A549 (cell line): ENCODE measurements at regions not wholly inside any gene's neighbourhood (a gene's known extent, or its start where the extent isn't known, plus 50 kb on each side); places are given as distances from the start of the nearest gene placed in this dataset.

ENCODE experiments used
- ATAC-seq, 2 experiments: fragments of 200-7000 bp in 1 of 2; fragments of >200 bp in 1 of 2; cut with Nextera tagmentation in 1 of 2; cut with Tn5 transposase in 1 of 2; 3 replicates each; pipeline versions ENCODE4 v1.8.0 to v1.9.1; 2018 to 2020; ENCODE audit warnings: mild to moderate bottlenecking in 1 of 2, moderate library complexity in 1 of 2
- CTCF ChIA-PET: fragments of 300-600 bp; sonication (Branson Sonifier 250); formaldehyde crosslinking; extraction: SDS; loops from one replicate; lab custom pipeline; 2021; ENCODE audit warnings: antibody characterized with exemption, inconsistent platforms; lab: Yijun Ruan, JAX
- POLR2A ChIA-PET: fragments of 350-600 bp; formaldehyde crosslinking; extraction: SDS; loops from one replicate; lab custom pipeline; 2021; ENCODE audit warnings: antibody characterized with exemption, inconsistent platforms; lab: Yijun Ruan, JAX
- DNase-seq, 2 experiments: peaks; one replicate each; pipeline versions ENCODE4 v3.0.0 to v3.0.0-alpha.2; 2011 to 2016; ENCODE audit warnings: low read depth in 1 of 2, low spot score in 1 of 2
- FAIRE-seq: peaks from 2 replicates; lab custom pipeline; 2011; peaks lifted over from hg19 to GRCh38; lab: Jason Lieb, UNC
- H3K27ac ChIP-seq, 2 experiments: fragments of >200 bp; sonication (Bioruptor Twin); formaldehyde crosslinking; 3 replicates each; pipeline ENCODE4 v1.5.1; 2016 to 2017
- H3K4me1 ChIP-seq: fragments of >200 bp; sonication (Bioruptor Twin); formaldehyde crosslinking; 3 replicates; pipeline ENCODE4 v1.6.1; 2016
- H3K4me2 ChIP-seq: fragments of >200 bp; sonication (Bioruptor Twin); formaldehyde crosslinking; 3 replicates; pipeline ENCODE4 v1.6.1; 2016
- H3K4me3 ChIP-seq: fragments of >200 bp; sonication (Bioruptor Twin); formaldehyde crosslinking; 3 replicates; pipeline ENCODE4 v1.5.1; 2016
- H3K9me3 ChIP-seq: fragments of >200 bp; sonication (Bioruptor Twin); formaldehyde crosslinking; 3 replicates; pipeline ENCODE4 v1.6.1; 2016
- BCL3 ChIP-seq: fragments of >200 bp; sonication (Bioruptor Twin); formaldehyde crosslinking; IDR thresholded peaks from 3 replicates; pipeline ENCODE4 v1.6.1; 2016
- CEBPB ChIP-seq, 2 experiments: fragments of >200 bp in 1 of 2; sonication (Bioruptor Twin) in 1 of 2; formaldehyde crosslinking in 1 of 2; IDR thresholded peaks; 2 replicates each; pipeline ENCODE4 v1.6.1; 2012 to 2016
- EHF ChIP-seq: fragments of 250-450 bp; sonication (Bioruptor Pico); IDR thresholded peaks from 2 replicates; pipeline ENCODE4 v1.5.0; 2020; ENCODE audit warnings: mild to moderate bottlenecking
- EHMT2 ChIP-seq: fragments of 200-600 bp; sonication (generic); IDR thresholded peaks from 2 replicates; pipeline ENCODE4 v1.6.1; 2016; ENCODE audit warnings: antibody characterized with exemption, low read depth, mild to moderate bottlenecking, moderate library complexity
- ESRRA ChIP-seq: fragments of 150-350 bp; IDR thresholded peaks from 2 replicates; pipeline ENCODE4 v1.6.1; 2014; ENCODE audit warnings: mild to moderate bottlenecking, low read length, borderline replicate concordance
- FOSL2 ChIP-seq, 2 experiments: fragments of 450-650 bp in 1 of 2; fragments of >200 bp in 1 of 2; sonication (Bioruptor Twin) in 1 of 2; formaldehyde crosslinking; IDR thresholded peaks; 2 replicates each; pipeline versions ENCODE4 v1.5.0 to v1.6.1; 2016 to 2020; ENCODE audit warnings: mild to moderate bottlenecking in 1 of 2, moderate library complexity in 1 of 2
- FOXS1 ChIP-seq: fragments of 250-450 bp; sonication (Bioruptor Pico); IDR thresholded peaks from 2 replicates; pipeline ENCODE4 v1.5.0; 2020; ENCODE audit warnings: mild to moderate bottlenecking, moderate library complexity
- GATA3 ChIP-seq: IDR thresholded peaks from 2 replicates; pipeline ENCODE4 v1.6.1; 2012; ENCODE audit warnings: borderline replicate concordance
- HOXB5 ChIP-seq: fragments of 250-450 bp; sonication (Bioruptor Pico); IDR thresholded peaks from 2 replicates; pipeline ENCODE4 v1.5.0; 2020; ENCODE audit warnings: mild to moderate bottlenecking, moderate library complexity
- KDM5A ChIP-seq: fragments of 200-600 bp; sonication (generic); IDR thresholded peaks from 2 replicates; pipeline ENCODE4 v1.6.1; 2016; ENCODE audit warnings: antibody characterized with exemption, mild to moderate bottlenecking
- MAFK ChIP-seq: fragments of 450-650 bp; IDR thresholded peaks from 2 replicates; pipeline ENCODE4 v1.6.1; 2014; ENCODE audit not compliant: partially characterized antibody
- MAZ ChIP-seq: fragments of 150-350 bp; IDR thresholded peaks from 2 replicates; pipeline ENCODE4 v1.6.1; 2014; ENCODE audit warnings: antibody characterized with exemption, low read depth, low read length, borderline replicate concordance
- NPAS2 ChIP-seq: fragments of 250-450 bp; sonication (Bioruptor Pico); IDR thresholded peaks from 2 replicates; pipeline ENCODE4 v1.8.0; 2022; ENCODE audit warnings: mild to moderate bottlenecking, moderate library complexity, borderline replicate concordance
- PHF8 ChIP-seq: fragments of 200-600 bp; sonication (generic); IDR thresholded peaks from 2 replicates; pipeline ENCODE4 v1.6.1; 2016; ENCODE audit warnings: low read depth, mild to moderate bottlenecking, antibody characterized with exemption, moderate library complexity, borderline replicate concordance
- POLR2AphosphoS2 ChIP-seq: conservative IDR thresholded peaks from 2 replicates; pipeline ENCODE4 v1.6.1; 2012; ENCODE audit warnings: low read length, improper control_type of control experiment, inconsistent platforms
- RARB ChIP-seq: fragments of 250-450 bp; sonication (Bioruptor Pico); IDR thresholded peaks from 2 replicates; pipeline ENCODE4 v1.8.0; 2021; ENCODE audit warnings: mild to moderate bottlenecking, moderate library complexity
- RCOR1 ChIP-seq: fragments of 150-350 bp; IDR thresholded peaks from 2 replicates; pipeline ENCODE4 v1.6.1; 2014; ENCODE audit warnings: antibody characterized with exemption, low read length, low read depth
- RFX5 ChIP-seq: fragments of 450-650 bp; IDR thresholded peaks from 2 replicates; pipeline ENCODE4 v1.7.1; 2014; ENCODE audit warnings: antibody characterized with exemption, mild to moderate bottlenecking, moderate library complexity
- TP53 ChIP-seq: fragments of 250-450 bp; sonication (Bioruptor Pico); IDR thresholded peaks from 2 replicates; pipeline ENCODE4 v1.5.0; 2021; ENCODE audit warnings: mild to moderate bottlenecking, moderate library complexity
- ZC3H11A ChIP-seq: fragments of 450-650 bp; IDR thresholded peaks from 2 replicates; pipeline ENCODE4 v1.6.1; 2014; ENCODE audit warnings: antibody characterized with exemption, mild to moderate bottlenecking
- WGBS: methylation state at CpG from one replicate; pipeline ENCODE4 v1.1.6; 2017; ENCODE audit errors: missing lambda C conversion rate; 5-methylcytosine and 5-hydroxymethylcytosine counted together
- TF ChIP-seq, protein P1 (sequence below): fragments of 200-600 bp; sonication (generic); IDR thresholded peaks from 2 replicates; pipeline ENCODE4 v1.6.1; 2016; ENCODE audit warnings: antibody characterized with exemption, mild to moderate bottlenecking, moderate library complexity
- TF ChIP-seq, protein P2 (sequence below): fragments of 250-450 bp; sonication (Bioruptor Pico); IDR thresholded peaks from 2 replicates; pipeline ENCODE4 v1.5.0; 2020; ENCODE audit warnings: low read depth, mild to moderate bottlenecking, moderate library complexity

- DNase-seq = no peak
- FAIRE-seq = no peak
- Histone ChIP-seq H3K4me3 (no peak overlapping the region), H3K27ac (no peak overlapping the region), H3K9me3 (no peaks in the 10 kb centered on the region), H3K4me2 (no peak overlapping the region), H3K4me1 (no peaks in the 10 kb centered on the region)
- ATAC-seq = no peak
- TF ChIP-seq RFX5 = no peak
- TF ChIP-seq ZC3H11A = no peak
- TF ChIP-seq HOXB5 (CRISPR knock-in tag) = no peak
- TF ChIP-seq RCOR1 = no peak
- TF ChIP-seq CEBPB (IDR thresholded peaks at IDR 0.05) = no peak
- CTCF ChIA-PET = interaction anchor here (0.6 to 1.6 kb wide), 2 partner anchors 15 to 16 kb away, joined by 3 to 4 read pairs; no protein-coding TSS in a partner anchor
- WGBS = 59% methylated on average over 7 of the region's 8 CpGs
- POLR2A ChIA-PET = no interaction called here
Observed at GRCh38 chr11:70497536-70498075, 99.3 kb downstream of the CTTN start.

DNA sequence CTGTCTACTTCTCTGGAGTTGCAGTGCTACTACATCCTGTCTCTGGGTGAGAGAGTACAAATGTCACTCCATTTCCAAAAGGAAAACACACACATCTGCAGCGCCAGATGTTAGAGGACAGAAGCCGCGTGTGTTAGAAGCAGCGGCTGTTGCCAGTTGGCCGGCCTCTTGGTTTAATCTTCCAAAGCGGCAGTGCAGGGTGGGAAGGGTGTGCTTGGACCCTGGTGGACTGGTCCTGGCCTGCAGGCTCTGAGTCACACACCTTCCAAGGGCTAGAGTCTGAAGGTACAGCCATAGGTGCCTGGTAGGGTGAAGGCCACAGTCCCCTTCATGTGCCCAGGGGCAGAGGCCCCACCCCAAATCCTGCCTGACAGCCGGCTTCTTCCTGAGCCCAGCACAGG lies 99.8 kb downstream of the CTTN start:
- FAIRE-seq = no peak
- no peak for ATAC-seq
- H3K9me3 ChIP-seq = no peaks in the 10 kb centered on the region
- WGBS = 79% methylated on average over 2 of the region's 7 CpGs
- POLR2A ChIA-PET = no interaction called here
- CTCF ChIA-PET = no interaction called here
- TF ChIP-seq MAZ = no peak
- no peak for TF ChIP-seq FOXS1 (CRISPR knock-in tag)
- no peak for TF ChIP-seq NPAS2 (CRISPR knock-in tag)
- TF ChIP-seq, all 56 proteins: peak for 0
- Histone ChIP-seq H3K4me3 (no peak overlapping the region), H3K4me1 (no peaks in the 10 kb centered on the region), H3K4me2 (no peak overlapping the region), H3K27ac (no peak overlapping the region)
- no peak for DNase-seq

- H3K4me2 ChIP-seq = no peak overlapping the region
- POLR2A ChIA-PET = no interaction called here
- TF ChIP-seq, protein P1, sequence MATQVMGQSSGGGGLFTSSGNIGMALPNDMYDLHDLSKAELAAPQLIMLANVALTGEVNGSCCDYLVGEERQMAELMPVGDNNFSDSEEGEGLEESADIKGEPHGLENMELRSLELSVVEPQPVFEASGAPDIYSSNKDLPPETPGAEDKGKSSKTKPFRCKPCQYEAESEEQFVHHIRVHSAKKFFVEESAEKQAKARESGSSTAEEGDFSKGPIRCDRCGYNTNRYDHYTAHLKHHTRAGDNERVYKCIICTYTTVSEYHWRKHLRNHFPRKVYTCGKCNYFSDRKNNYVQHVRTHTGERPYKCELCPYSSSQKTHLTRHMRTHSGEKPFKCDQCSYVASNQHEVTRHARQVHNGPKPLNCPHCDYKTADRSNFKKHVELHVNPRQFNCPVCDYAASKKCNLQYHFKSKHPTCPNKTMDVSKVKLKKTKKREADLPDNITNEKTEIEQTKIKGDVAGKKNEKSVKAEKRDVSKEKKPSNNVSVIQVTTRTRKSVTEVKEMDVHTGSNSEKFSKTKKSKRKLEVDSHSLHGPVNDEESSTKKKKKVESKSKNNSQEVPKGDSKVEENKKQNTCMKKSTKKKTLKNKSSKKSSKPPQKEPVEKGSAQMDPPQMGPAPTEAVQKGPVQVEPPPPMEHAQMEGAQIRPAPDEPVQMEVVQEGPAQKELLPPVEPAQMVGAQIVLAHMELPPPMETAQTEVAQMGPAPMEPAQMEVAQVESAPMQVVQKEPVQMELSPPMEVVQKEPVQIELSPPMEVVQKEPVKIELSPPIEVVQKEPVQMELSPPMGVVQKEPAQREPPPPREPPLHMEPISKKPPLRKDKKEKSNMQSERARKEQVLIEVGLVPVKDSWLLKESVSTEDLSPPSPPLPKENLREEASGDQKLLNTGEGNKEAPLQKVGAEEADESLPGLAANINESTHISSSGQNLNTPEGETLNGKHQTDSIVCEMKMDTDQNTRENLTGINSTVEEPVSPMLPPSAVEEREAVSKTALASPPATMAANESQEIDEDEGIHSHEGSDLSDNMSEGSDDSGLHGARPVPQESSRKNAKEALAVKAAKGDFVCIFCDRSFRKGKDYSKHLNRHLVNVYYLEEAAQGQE = no peak
- TF ChIP-seq MAZ = no peak
- no peak for TF ChIP-seq RARB (CRISPR knock-in tag)
- TF ChIP-seq FOSL2 (IDR thresholded peaks at IDR 0.05) = no peak
- TF ChIP-seq FOSL2 (CRISPR knock-in tag; IDR thresholded peaks at IDR 0.05) = no peak
- TF ChIP-seq ESRRA = no peak
- TF ChIP-seq, all 56 proteins: peak for 0
- H3K4me1 ChIP-seq = no peaks in the 10 kb centered on the region
- no peaks in the 10 kb centered on the region for H3K9me3 ChIP-seq
- no peak for ATAC-seq
- CTCF ChIA-PET = interaction anchor here (1.4 kb wide), 1 partner anchor 11 kb away, joined by 4 read pairs; no protein-coding TSS in a partner anchor
- 92% methylated on average over 18 of the region's 26 CpGs for WGBS
- H3K4me3 ChIP-seq = no peak overlapping the region
- no peak overlapping the region for H3K27ac ChIP-seq
- FAIRE-seq = no peak
- no peak for DNase-seq
Observed at GRCh38 chr11:70498976-70499801, 100.9 kb downstream of the CTTN start.

DNA sequence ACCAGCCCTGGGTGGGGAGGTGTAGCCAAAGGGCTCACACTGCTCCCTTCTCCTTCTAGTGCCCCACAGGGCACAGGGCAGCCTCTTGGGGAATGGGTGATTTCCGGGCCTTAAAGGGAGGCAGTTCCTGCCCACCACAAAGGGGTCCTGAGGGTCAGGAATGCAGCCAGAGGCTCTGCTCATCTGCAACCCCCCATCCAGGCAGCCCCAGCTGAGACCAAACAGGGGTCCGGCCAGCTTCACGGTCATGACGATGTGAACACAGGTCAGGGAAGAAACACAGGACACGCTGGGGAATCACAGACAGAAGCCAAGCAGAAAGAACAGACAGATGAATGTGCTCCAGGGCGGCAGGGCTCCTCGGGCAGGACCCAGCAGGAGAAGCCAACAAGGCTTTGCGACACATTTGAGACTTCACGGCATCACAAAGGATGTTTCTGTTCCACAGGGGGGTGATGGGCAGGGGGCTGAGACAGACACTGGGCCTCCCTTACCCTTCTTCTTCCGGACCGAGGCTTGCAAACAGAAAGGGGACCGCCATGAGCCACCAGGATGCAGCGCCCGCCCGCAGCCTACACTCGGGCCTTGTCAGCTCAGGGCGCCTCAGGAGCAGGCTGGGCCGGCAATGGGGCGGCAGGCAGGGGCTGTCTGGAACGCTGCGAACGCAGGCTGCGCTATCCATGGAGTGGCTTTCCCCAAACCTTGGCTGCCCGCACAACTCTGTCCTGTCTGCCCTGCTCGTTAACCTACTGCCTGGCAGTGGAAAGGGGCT lies 101.9 kb downstream of the CTTN start:
- Histone ChIP-seq H3K4me1 (no peaks in the 10 kb centered on the region), H3K9me3 (no peaks in the 10 kb centered on the region), H3K4me3 (no peak overlapping the region), H3K4me2 (no peak overlapping the region), H3K27ac (no peak overlapping the region)
- 91% methylated on average over 25 of the region's 25 CpGs for WGBS
- DNase-seq (no peak), FAIRE-seq (no peak), ATAC-seq (no peak)
- ChIA-PET CTCF (interaction anchor here (1.0 to 1.4 kb wide), 2 partner anchors 10 to 32 kb away, joined by 3 to 4 read pairs; no protein-coding TSS in a partner anchor), POLR2A (no interaction called here)
- TF ChIP-seq RARB (CRISPR knock-in tag) (no peak), EHF (CRISPR knock-in tag) (no peak), KDM5A (no peak), CEBPB (IDR thresholded peaks at IDR 0.05) (no peak), EHMT2 (no peak), GATA3 (no peak), PHF8 (no peak), POLR2AphosphoS2 (no peak), TP53 (CRISPR knock-in tag) (no peak), MAFK (no peak), BCL3 (no peak)
- TF ChIP-seq, protein P2, sequence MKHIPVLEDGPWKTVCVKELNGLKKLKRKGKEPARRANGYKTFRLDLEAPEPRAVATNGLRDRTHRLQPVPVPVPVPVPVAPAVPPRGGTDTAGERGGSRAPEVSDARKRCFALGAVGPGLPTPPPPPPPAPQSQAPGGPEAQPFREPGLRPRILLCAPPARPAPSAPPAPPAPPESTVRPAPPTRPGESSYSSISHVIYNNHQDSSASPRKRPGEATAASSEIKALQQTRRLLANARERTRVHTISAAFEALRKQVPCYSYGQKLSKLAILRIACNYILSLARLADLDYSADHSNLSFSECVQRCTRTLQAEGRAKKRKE = no peak
